Tibial nerve (tissue), 4 donors: ENCODE measurements at regions not wholly inside any gene's neighbourhood (a gene's known extent, or its start where the extent isn't known, plus 50 kb on each side); places are given as distances from the start of the nearest gene placed in this dataset.

ENCODE experiments used
- DNase-seq, 2 donors: peaks; one replicate each; pipeline ENCODE4 v3.0.0-alpha.2; 2019; ENCODE audit warnings: low spot score in 2 of 2
- H3K27ac ChIP-seq, 4 donors: fragments of 200-600 bp; sonication (generic) in 3 of 4; one replicate each; pipeline ENCODE4 v1.5.1; 2017 to 2019; ENCODE audit warnings: mild to moderate bottlenecking in 1 of 4
- H3K27me3 ChIP-seq, 2 donors: fragments of 200-600 bp; sonication (generic) in 1 of 2; one replicate each; pipeline versions ENCODE4 v1.5.1 to v1.6.0; 2017 to 2019
- H3K36me3 ChIP-seq, 3 donors: fragments of 200-600 bp; sonication (generic); one replicate each; pipeline ENCODE4 v1.5.1; 2018 to 2019
- H3K4me1 ChIP-seq, 4 donors: fragments of 200-600 bp; sonication (generic) in 3 of 4; one replicate each; pipeline ENCODE4 v1.5.1; 2017 to 2019
- H3K4me3 ChIP-seq, 4 donors: fragments of 200-600 bp; sonication (generic) in 3 of 4; one replicate each; pipeline ENCODE4 v1.5.1; 2017 to 2019; ENCODE audit warnings: mild to moderate bottlenecking in 1 of 4, moderate library complexity in 1 of 4
- H3K9me3 ChIP-seq, 4 donors: fragments of 200-600 bp; sonication (generic) in 3 of 4; one replicate each; pipeline ENCODE4 v1.5.1; 2017 to 2019
- EP300 ChIP-seq, 2 donors: sonication (generic); formaldehyde crosslinking; IDR thresholded peaks; one replicate each; pipeline ENCODE4 v1.6.1; 2017; ENCODE audit warnings: antibody characterized with exemption in 2 of 2, mild to moderate bottlenecking in 1 of 2
- POLR2A ChIP-seq, 2 donors: fragments of 450-650 bp; IDR thresholded peaks; one replicate each; pipeline ENCODE4 v1.6.1; 2017; ENCODE audit warnings: antibody characterized with exemption in 2 of 2, mild to moderate bottlenecking in 2 of 2, moderate library complexity in 2 of 2
- WGBS, 2 donors: methylation state at CpG; one replicate each; pipeline ENCODE4 v1.1.5; 2018; 5-methylcytosine and 5-hydroxymethylcytosine counted together
- TF ChIP-seq, protein P1 (sequence below), 5 experiments: fragments of 200-600 bp in 3 of 5; fragments of 450-650 bp in 2 of 5; sonication (generic) in 3 of 5; IDR thresholded peaks; one replicate each; pipeline ENCODE4 v1.5.1; 2016 to 2019; ENCODE audit warnings: antibody characterized with exemption in 5 of 5, mild to moderate bottlenecking in 3 of 5, moderate library complexity in 2 of 5

DNA sequence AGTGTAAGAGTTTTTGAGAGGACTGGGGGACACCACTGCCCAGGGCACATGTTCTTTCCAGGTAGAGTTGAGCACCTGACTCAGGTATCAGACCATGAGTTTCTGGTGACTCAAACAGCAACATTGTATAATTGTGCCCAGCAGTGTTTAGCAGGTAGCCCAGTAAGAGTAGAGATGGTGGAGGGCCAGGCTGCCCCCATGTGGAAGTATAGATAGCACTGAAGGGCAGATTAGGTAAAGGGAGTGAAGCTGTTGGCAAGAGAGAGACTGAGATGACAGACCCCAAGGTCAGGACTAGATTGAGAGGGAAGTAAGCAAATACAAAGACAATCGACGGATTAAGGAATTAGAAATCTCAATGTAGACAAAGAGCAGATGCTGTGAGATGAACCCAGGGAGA lies 74.6 kb downstream of the TRIM42 start:
- no peak for DNase-seq
- H3K27ac ChIP-seq, result no peak overlapping the region
- H3K9me3 ChIP-seq, result no peaks in the 10 kb centered on the region
- no peak overlapping the region for H3K4me3 ChIP-seq
- H3K4me1 ChIP-seq, result no peaks in the 10 kb centered on the region
- WGBS, 2 donors, result 92 to 97% methylated on average over 2 of the region's 2 CpGs
- H3K36me3 ChIP-seq, result no peaks in the 10 kb centered on the region
- no peaks in the 10 kb centered on the region for H3K27me3 ChIP-seq
- TF ChIP-seq POLR2A (IDR thresholded peaks at IDR 0.05), result no peak
- TF ChIP-seq, protein P1, sequence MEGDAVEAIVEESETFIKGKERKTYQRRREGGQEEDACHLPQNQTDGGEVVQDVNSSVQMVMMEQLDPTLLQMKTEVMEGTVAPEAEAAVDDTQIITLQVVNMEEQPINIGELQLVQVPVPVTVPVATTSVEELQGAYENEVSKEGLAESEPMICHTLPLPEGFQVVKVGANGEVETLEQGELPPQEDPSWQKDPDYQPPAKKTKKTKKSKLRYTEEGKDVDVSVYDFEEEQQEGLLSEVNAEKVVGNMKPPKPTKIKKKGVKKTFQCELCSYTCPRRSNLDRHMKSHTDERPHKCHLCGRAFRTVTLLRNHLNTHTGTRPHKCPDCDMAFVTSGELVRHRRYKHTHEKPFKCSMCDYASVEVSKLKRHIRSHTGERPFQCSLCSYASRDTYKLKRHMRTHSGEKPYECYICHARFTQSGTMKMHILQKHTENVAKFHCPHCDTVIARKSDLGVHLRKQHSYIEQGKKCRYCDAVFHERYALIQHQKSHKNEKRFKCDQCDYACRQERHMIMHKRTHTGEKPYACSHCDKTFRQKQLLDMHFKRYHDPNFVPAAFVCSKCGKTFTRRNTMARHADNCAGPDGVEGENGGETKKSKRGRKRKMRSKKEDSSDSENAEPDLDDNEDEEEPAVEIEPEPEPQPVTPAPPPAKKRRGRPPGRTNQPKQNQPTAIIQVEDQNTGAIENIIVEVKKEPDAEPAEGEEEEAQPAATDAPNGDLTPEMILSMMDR (IDR thresholded peaks at IDR 0.05), result no peak
- TF ChIP-seq EP300 (IDR thresholded peaks at IDR 0.05), result no peak

DNA sequence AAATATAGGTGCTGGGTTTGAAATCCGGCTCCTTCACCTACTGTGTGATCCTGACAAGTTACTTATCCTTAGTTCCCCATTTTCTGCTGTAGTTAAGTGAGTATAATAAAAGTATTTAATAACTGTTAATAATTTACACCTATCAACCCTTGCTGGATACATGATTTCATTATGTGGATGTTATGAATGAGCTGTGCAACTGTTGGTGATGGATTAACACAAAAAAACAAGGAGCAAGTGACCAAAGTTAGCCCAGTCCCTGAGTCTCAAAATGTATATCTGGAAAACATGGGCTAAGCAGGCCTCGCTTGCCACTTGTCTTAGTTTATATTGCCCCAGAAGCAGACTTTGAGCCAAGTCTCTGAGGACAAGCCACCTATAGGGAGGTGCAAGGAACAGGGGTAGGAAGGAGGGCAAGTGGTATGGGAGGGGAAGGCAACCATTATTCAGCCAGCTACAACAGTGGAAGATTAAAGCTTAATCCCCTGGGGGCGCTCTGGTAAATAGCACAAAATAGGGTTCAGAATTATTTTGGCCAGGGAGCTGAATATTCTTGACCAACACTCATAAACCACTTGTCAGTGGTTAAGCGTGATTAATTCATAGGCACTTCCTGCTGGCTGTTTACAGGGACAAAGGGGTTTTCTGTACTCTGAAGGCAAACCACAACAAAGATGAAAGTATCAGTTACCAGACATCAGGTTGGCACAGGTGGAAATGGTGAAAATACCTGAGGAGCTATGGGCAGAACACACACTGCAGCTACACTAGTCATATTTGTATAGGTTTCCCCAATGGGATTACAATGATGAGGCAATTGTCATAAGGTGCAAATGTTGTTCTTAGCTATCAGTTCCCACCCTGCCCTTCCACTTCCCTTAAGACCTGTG lies 76.2 kb downstream of the TRIM42 start:
- DNase-seq, result no peak
- no peaks in the 10 kb centered on the region for H3K27me3 ChIP-seq
- H3K36me3 ChIP-seq, result no peaks in the 10 kb centered on the region
- TF ChIP-seq, protein P1 (IDR thresholded peaks at IDR 0.05), result no peak
- TF ChIP-seq POLR2A (IDR thresholded peaks at IDR 0.05), result no peak
- no peak for TF ChIP-seq EP300 (IDR thresholded peaks at IDR 0.05)
- 78 to 81% methylated on average over 4 of the region's 4 CpGs for WGBS, 2 donors
- H3K4me1 ChIP-seq, result no peaks in the 10 kb centered on the region
- no peak overlapping the region for H3K4me3 ChIP-seq
- H3K9me3 ChIP-seq, result no peaks in the 10 kb centered on the region
- no peak overlapping the region for H3K27ac ChIP-seq

DNA sequence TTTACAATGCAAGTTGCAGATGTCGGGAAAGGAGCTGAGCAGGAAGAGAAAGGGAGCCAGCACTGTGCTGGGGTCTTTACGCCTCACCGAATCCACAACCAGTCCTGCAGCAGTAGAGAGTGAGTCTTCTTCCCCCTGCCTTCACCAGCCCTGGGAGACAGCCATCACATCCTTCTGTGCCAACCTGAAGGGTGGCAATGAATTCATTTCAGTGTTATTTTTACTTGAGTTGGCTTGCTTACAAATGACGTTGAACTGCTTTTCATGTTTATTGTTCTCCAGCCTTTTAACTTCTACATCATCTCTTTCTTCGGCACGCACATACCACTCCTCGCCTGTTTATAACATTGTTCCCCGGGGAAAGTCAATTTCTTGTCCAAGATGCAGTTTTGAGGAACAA lies 77.1 kb downstream of the TRIM42 start:
- no peak for DNase-seq
- Histone ChIP-seq H3K4me3 (no peak overlapping the region), H3K36me3 (no peaks in the 10 kb centered on the region), H3K27ac (no peak overlapping the region), H3K9me3 (no peaks in the 10 kb centered on the region), H3K27me3 (no peaks in the 10 kb centered on the region), H3K4me1 (no peaks in the 10 kb centered on the region)
- 57 to 68% methylated on average over 8 of the region's 8 CpGs for WGBS, 2 donors
- TF ChIP-seq EP300 (IDR thresholded peaks at IDR 0.05) (no peak), POLR2A (IDR thresholded peaks at IDR 0.05) (no peak)
- TF ChIP-seq, protein P1 (IDR thresholded peaks at IDR 0.05), result no peak

DNA sequence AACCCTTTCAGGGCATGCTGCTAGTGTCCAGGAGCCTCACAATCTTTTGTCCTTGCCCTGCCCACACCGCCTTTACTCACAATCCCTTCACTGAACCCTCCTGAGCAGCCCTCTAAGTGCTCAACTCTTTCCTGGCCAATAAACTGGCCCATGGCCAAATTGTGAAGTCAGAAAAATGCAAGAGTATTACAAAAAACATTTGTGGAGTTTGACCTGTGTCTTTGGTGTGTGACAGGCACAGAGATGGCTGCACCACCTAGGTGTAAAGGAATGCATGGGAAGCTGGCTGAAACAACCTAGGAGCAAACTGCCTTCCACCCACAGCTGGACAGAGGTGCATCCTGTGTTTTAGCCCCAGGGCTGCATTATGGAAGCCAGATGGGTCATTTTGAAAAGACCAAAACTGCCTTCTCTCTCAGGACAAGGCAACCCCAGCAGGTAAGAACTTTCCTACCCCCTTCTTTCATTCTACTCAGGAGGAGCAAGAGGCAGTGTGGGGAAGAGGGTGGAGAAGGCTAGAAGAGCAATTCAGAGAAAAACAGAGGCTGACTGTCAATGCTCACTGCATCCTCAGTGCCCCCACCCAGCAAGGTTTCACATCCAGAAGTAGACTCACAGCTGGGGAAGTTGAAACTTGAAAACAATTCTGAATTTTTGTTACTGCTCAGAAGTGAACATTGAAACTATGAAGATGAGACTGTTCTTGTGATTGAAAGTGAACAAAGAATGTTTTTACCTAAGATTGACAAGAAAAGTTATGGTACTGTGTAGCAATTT lies 78.6 kb downstream of the TRIM42 start:
- H3K9me3 ChIP-seq, result no peaks in the 10 kb centered on the region
- WGBS, 2 donors, result 55 to 84% methylated on average over 1 of the region's 1 CpG
- no peak overlapping the region for H3K27ac ChIP-seq
- no peaks in the 10 kb centered on the region for H3K36me3 ChIP-seq
- H3K27me3 ChIP-seq, result no peaks in the 10 kb centered on the region
- H3K4me3 ChIP-seq, result no peak overlapping the region
- no peaks in the 10 kb centered on the region for H3K4me1 ChIP-seq
- DNase-seq, result no peak
- no peak for TF ChIP-seq POLR2A (IDR thresholded peaks at IDR 0.05)
- TF ChIP-seq, protein P1 (IDR thresholded peaks at IDR 0.05), result no peak
- no peak for TF ChIP-seq EP300 (IDR thresholded peaks at IDR 0.05)
